Thyroid gland (tissue), 4 donors: ENCODE measurements at regions not wholly inside any gene's neighbourhood (a gene's known extent, or its start where the extent isn't known, plus 50 kb on each side); places are given as distances from the start of the nearest gene placed in this dataset.

Source experiments
- CTCF ChIP-seq, 6 experiments: fragments of 200-600 bp in 3 of 6; fragments of 450-650 bp in 3 of 6; sonication (generic) in 3 of 6; IDR thresholded peaks; one replicate each; pipeline ENCODE4 v1.5.1; 2016 to 2019; ENCODE audit warnings: antibody characterized with exemption in 6 of 6, mild to moderate bottlenecking in 2 of 6, inconsistent platforms in 1 of 6, moderate library complexity in 1 of 6
- POLR2A ChIP-seq, 2 donors: fragments of 450-650 bp; IDR thresholded peaks; one replicate each; pipeline ENCODE4 v1.6.1; 2017; ENCODE audit warnings: antibody characterized with exemption in 2 of 2, mild to moderate bottlenecking in 2 of 2, moderate library complexity in 1 of 2

DNA sequence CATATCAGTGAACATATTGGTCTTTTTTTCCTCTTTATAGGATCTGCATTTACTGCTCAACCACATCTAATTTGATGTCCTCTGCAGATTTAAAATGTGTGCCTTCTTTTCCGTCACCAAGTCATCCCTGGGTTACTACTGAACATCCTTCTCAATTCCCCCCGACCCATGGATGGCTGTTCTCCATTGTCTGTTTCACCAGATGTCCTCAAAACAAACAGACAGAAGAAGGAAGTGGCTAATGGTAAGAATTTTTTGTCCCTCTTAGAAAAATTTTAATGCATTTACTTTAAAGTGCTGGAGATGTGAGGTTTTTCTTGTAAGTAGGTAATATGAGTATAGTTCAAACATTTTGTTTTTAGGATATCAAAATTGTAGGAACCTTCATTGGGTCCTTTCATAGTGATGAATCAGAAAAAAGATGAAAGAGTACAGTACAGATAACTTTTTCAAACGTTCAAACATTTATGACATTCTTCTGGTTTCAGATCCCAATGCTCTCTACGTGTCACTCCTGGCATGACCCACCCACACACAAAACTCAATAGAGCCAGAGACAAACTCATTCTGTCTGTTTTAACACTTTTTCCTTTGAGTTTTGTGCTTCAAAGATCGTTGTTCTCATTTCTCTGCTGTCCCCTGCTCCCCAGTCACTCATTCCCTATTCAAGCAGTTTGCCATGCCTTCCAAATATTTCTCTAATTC lies 276.4 kb downstream of the PRL start:
- TF ChIP-seq CTCF (IDR thresholded peaks at IDR 0.05), result no peak
- TF ChIP-seq POLR2A (IDR thresholded peaks at IDR 0.05), result no peak
